ENCODE measurements at regions not wholly inside any gene's neighbourhood (a gene's known extent, or its start where the extent isn't known, plus 50 kb on each side); places are given as distances from the start of the nearest gene placed in this dataset.

DNA sequence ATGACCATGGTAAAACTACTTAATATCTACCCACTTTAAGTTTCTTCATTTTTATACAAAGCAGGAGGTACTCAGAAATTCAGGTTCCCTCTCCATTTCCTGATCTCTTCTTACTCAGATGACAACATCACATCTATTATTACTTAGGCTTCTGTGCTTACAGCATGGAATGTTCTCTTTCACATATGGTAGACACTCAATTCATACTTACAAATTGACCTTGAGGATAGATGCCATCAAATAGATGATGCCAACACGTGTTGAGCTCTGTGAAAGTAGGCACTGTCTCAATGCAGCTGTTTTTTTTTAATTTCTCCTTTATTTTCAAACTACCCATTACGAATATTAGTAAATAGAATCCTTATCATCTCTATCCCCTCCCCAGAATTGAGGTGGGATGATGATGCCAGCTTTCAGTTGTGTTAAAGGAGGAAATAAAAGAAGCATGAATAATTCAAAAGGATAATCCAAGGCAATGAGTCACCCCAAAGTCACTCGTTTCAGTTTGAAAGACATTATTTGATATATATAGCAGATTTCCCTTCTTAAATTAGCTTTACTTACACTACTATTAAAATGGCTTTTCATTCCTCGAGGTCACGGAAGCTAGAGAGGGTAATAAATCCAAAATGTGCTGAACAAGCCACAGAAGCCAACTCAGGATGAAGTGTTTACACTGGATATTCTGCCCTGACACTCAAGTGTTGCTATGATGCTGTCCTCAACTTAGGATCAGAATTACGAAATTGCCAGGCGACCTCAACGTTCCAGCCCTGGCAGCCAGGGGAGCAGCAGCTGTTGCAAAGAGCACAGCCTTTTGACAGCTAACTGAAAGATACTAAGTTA, 124.2 kb upstream of the EOLA2 start:
- Histone ChIP-seq H3K27ac (ENCODE audit: low read depth in 1 of 2, low read length in 1 of 2) (no peak overlapping the region), H3K9ac (ENCODE audit: insufficient read depth in 1 of 2, low read length in 2 of 2) (no peak overlapping the region), H3K9me3 (ENCODE audit: control insufficient read depth in 4 of 4, insufficient read depth in 3 of 4, low read length in 3 of 4) (no peaks in the 10 kb centered on the region), H3K27me3 (ENCODE audit: control insufficient read depth in 3 of 3, insufficient read depth in 3 of 3, low read length in 2 of 3) (no peaks in the 10 kb centered on the region), H3K4me1 (ENCODE audit: control insufficient read depth in 5 of 5, insufficient read depth in 5 of 5, low read length in 5 of 5) (no peaks in the 10 kb centered on the region), H3K36me3 (ENCODE audit: control insufficient read depth in 4 of 4, insufficient read depth in 4 of 4, low read length in 4 of 4) (no peaks in the 10 kb centered on the region), H3K4me3 (no peak overlapping the region)
- DNase-seq (peak; percentile 57 to 76 (median 67)), ATAC-seq (ENCODE audit: insufficient read depth, low FRiP score) (no peak)
- WGBS, 2 donors = 33 to 37% methylated on average over 8 of the region's 8 CpGs
- TF ChIP-seq, protein P1, sequence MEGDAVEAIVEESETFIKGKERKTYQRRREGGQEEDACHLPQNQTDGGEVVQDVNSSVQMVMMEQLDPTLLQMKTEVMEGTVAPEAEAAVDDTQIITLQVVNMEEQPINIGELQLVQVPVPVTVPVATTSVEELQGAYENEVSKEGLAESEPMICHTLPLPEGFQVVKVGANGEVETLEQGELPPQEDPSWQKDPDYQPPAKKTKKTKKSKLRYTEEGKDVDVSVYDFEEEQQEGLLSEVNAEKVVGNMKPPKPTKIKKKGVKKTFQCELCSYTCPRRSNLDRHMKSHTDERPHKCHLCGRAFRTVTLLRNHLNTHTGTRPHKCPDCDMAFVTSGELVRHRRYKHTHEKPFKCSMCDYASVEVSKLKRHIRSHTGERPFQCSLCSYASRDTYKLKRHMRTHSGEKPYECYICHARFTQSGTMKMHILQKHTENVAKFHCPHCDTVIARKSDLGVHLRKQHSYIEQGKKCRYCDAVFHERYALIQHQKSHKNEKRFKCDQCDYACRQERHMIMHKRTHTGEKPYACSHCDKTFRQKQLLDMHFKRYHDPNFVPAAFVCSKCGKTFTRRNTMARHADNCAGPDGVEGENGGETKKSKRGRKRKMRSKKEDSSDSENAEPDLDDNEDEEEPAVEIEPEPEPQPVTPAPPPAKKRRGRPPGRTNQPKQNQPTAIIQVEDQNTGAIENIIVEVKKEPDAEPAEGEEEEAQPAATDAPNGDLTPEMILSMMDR (IDR thresholded peaks at IDR 0.05; ENCODE audit: control extremely low read depth, extremely low read depth) = no peak

DNA sequence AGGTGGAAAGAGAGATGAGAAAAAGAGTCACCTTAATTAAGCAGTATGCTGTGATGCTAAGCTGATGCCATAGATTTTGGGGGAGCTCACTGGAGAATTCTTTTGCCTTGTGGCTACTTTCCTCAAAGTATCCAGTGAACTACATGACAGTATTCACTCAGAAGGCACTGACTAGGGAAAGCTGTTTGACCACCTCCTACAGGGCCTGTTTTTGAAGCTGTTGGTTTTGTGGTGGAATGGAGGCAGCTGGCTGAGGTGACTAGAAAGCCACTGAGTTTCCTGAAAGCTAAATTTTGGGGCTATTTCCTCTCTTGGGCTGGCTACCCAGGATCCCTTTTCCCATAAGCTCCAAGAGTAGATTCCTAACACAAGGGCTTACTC, 124.8 kb upstream of the EOLA2 start:
- Histone ChIP-seq H3K9me3 (ENCODE audit: control insufficient read depth in 4 of 4, insufficient read depth in 3 of 4, low read length in 3 of 4) (no peaks in the 10 kb centered on the region), H3K36me3 (ENCODE audit: control insufficient read depth in 4 of 4, insufficient read depth in 4 of 4, low read length in 4 of 4) (no peaks in the 10 kb centered on the region), H3K27ac (ENCODE audit: low read depth in 1 of 2, low read length in 1 of 2) (no peak overlapping the region), H3K4me3 (no peak overlapping the region), H3K9ac (ENCODE audit: insufficient read depth in 1 of 2, low read length in 2 of 2) (no peak overlapping the region), H3K27me3 (ENCODE audit: control insufficient read depth in 3 of 3, insufficient read depth in 3 of 3, low read length in 2 of 3) (no peaks in the 10 kb centered on the region), H3K4me1 (ENCODE audit: control insufficient read depth in 5 of 5, insufficient read depth in 5 of 5, low read length in 5 of 5) (no peaks in the 10 kb centered on the region)
- DNase-seq (no peak), ATAC-seq (ENCODE audit: insufficient read depth, low FRiP score) (no peak)
- TF ChIP-seq, protein P1 (IDR thresholded peaks at IDR 0.05; ENCODE audit: control extremely low read depth, extremely low read depth) = no peak

GRCh38 chrX:150063674-150064073, 125.4 kb upstream of the EOLA2 start:
- DNase-seq (no peak), ATAC-seq (ENCODE audit: insufficient read depth, low FRiP score) (no peak)
- Histone ChIP-seq H3K4me3 (no peak overlapping the region), H3K27me3 (ENCODE audit: control insufficient read depth in 3 of 3, insufficient read depth in 3 of 3, low read length in 2 of 3) (no peaks in the 10 kb centered on the region), H3K9me3 (ENCODE audit: control insufficient read depth in 4 of 4, insufficient read depth in 3 of 4, low read length in 3 of 4) (no peaks in the 10 kb centered on the region), H3K27ac (ENCODE audit: low read depth in 1 of 2, low read length in 1 of 2) (no peak overlapping the region), H3K36me3 (ENCODE audit: control insufficient read depth in 4 of 4, insufficient read depth in 4 of 4, low read length in 4 of 4) (no peaks in the 10 kb centered on the region), H3K9ac (ENCODE audit: insufficient read depth in 1 of 2, low read length in 2 of 2) (no peak overlapping the region), H3K4me1 (ENCODE audit: control insufficient read depth in 5 of 5, insufficient read depth in 5 of 5, low read length in 5 of 5) (no peaks in the 10 kb centered on the region)
- WGBS, 2 donors = 68 to 78% methylated on average over 5 of the region's 5 CpGs
- TF ChIP-seq, protein P1 (IDR thresholded peaks at IDR 0.05; ENCODE audit: control extremely low read depth, extremely low read depth) = no peak

GRCh38 chrX:150074175-150074574, 135.9 kb upstream of the EOLA2 start:
- ATAC-seq (ENCODE audit: insufficient read depth, low FRiP score) (no peak), DNase-seq (no peak)
- Histone ChIP-seq H3K9ac (ENCODE audit: insufficient read depth in 1 of 2, low read length in 2 of 2) (no peak overlapping the region), H3K4me1 (ENCODE audit: control insufficient read depth in 5 of 5, insufficient read depth in 5 of 5, low read length in 5 of 5) (no peaks in the 10 kb centered on the region), H3K27ac (ENCODE audit: low read depth in 1 of 2, low read length in 1 of 2) (no peak overlapping the region), H3K27me3 (ENCODE audit: control insufficient read depth in 3 of 3, insufficient read depth in 3 of 3, low read length in 2 of 3) (no peaks in the 10 kb centered on the region), H3K36me3 (ENCODE audit: control insufficient read depth in 4 of 4, insufficient read depth in 4 of 4, low read length in 4 of 4) (no peaks in the 10 kb centered on the region), H3K4me3 (no peak overlapping the region), H3K9me3 (ENCODE audit: control insufficient read depth in 4 of 4, insufficient read depth in 3 of 4, low read length in 3 of 4) (no peaks in the 10 kb centered on the region)
- 84 to 95% methylated on average over 1 of the region's 1 CpG for WGBS, 2 donors
- TF ChIP-seq, protein P1 (IDR thresholded peaks at IDR 0.05; ENCODE audit: control extremely low read depth, extremely low read depth) = no peak
